ENCODE measurements at regions not wholly inside any gene's neighbourhood (a gene's known extent, or its start where the extent isn't known, plus 50 kb on each side); places are given as distances from the start of the nearest gene placed in this dataset.

DNA sequence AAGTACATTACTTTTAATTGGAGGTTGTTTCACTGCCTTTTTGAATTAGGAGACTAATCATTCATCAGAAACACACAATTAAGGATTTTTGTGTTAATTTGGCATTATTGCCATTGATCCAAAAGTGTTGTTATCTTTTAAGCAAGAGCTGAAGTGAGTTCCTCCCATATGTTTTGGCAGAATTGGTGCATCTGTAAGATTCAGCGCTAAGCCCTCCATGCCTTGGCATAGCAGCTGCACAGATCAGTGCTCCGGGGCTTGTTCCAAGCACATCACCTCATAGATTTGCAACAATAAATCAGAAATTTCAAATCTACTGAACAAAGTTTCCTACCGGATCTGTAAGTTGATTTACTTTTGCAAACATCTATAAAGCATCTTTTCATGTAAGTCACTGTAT, 106.8 kb upstream of the PHACTR1 start:
- TF ChIP-seq, protein P1, sequence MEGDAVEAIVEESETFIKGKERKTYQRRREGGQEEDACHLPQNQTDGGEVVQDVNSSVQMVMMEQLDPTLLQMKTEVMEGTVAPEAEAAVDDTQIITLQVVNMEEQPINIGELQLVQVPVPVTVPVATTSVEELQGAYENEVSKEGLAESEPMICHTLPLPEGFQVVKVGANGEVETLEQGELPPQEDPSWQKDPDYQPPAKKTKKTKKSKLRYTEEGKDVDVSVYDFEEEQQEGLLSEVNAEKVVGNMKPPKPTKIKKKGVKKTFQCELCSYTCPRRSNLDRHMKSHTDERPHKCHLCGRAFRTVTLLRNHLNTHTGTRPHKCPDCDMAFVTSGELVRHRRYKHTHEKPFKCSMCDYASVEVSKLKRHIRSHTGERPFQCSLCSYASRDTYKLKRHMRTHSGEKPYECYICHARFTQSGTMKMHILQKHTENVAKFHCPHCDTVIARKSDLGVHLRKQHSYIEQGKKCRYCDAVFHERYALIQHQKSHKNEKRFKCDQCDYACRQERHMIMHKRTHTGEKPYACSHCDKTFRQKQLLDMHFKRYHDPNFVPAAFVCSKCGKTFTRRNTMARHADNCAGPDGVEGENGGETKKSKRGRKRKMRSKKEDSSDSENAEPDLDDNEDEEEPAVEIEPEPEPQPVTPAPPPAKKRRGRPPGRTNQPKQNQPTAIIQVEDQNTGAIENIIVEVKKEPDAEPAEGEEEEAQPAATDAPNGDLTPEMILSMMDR (IDR thresholded peaks at IDR 0.05; ENCODE audit: poor library complexity, severe bottlenecking), result no peak
- TF ChIP-seq POLR2AphosphoS5 (IDR thresholded peaks at IDR 0.05) (no peak), EZH2 (IDR thresholded peaks at IDR 0.05; ENCODE audit: borderline replicate concordance, insufficient read depth, low read length, poor library complexity, severe bottlenecking) (no peak), TAF1 (IDR thresholded peaks at IDR 0.05; ENCODE audit: low read depth) (no peak), EP300 (conservative IDR thresholded peaks at IDR 0.05; ENCODE audit: poor library complexity, severe bottlenecking) (no peak), RAD21 (conservative IDR thresholded peaks at IDR 0.05) (no peak), MXI1 (conservative IDR thresholded peaks at IDR 0.05; ENCODE audit: poor library complexity, severe bottlenecking) (no peak), SMC3 (conservative IDR thresholded peaks at IDR 0.05; ENCODE audit: poor library complexity) (no peak)
- TF ChIP-seq, protein P2, sequence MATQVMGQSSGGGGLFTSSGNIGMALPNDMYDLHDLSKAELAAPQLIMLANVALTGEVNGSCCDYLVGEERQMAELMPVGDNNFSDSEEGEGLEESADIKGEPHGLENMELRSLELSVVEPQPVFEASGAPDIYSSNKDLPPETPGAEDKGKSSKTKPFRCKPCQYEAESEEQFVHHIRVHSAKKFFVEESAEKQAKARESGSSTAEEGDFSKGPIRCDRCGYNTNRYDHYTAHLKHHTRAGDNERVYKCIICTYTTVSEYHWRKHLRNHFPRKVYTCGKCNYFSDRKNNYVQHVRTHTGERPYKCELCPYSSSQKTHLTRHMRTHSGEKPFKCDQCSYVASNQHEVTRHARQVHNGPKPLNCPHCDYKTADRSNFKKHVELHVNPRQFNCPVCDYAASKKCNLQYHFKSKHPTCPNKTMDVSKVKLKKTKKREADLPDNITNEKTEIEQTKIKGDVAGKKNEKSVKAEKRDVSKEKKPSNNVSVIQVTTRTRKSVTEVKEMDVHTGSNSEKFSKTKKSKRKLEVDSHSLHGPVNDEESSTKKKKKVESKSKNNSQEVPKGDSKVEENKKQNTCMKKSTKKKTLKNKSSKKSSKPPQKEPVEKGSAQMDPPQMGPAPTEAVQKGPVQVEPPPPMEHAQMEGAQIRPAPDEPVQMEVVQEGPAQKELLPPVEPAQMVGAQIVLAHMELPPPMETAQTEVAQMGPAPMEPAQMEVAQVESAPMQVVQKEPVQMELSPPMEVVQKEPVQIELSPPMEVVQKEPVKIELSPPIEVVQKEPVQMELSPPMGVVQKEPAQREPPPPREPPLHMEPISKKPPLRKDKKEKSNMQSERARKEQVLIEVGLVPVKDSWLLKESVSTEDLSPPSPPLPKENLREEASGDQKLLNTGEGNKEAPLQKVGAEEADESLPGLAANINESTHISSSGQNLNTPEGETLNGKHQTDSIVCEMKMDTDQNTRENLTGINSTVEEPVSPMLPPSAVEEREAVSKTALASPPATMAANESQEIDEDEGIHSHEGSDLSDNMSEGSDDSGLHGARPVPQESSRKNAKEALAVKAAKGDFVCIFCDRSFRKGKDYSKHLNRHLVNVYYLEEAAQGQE (IDR thresholded peaks at IDR 0.05; ENCODE audit: borderline replicate concordance), result no peak
